GM11168 (cell line): ENCODE measurements at regions not wholly inside any gene's neighbourhood (a gene's known extent, or its start where the extent isn't known, plus 50 kb on each side); places are given as distances from the start of the nearest gene placed in this dataset.

Experiments used
- in situ Hi-C: fragments of 300-500 bp; cut with MboI; formaldehyde crosslinking; loops from one replicate; pipeline ENCODE4 v1.12.0; 2022; ENCODE audit warnings: low sequenced_read_pairs; ENCODE audit not compliant: unreplicated experiment

DNA sequence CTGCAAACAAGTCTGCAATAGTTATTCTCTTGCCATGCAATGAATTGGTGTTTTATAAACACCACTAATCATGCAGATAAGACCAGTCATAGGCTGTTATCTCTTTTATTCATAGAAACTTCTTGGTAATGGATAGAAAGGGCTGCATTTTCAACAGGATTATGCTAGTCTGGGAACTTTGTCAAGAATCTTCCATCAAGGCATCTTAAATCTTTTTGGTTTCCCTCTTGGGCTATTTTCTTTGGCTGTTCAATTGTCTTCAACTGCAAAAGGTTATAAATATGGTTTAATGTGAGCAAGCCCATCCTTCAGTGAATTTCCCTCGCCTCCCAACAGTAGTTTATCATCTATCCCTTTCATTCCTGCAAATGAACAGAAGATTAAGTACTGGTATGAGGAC lies 59.0 kb upstream of the MINAR1 start:
- in situ Hi-C loops: no loop called here

DNA sequence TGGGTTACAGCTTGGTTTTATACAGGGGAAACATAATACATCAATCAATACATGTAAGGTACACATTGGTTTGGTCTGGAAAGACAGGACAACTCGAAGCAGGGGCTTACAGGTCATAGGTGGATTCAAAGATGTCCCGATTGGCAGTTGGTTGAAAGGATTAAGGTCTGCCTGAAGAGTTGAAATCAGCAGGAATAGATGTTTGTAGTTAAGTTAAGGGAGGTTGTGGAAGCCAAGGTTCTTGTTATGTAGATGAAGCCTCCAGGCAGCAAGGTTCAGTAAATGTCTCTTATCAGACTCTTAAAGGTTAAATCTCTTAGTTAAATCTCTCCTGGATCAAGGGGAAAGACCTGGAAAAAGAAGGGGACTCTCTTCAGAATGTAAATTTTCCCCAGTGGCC lies 58.4 kb upstream of the MINAR1 start:
- in situ Hi-C loops: no loop called here

DNA sequence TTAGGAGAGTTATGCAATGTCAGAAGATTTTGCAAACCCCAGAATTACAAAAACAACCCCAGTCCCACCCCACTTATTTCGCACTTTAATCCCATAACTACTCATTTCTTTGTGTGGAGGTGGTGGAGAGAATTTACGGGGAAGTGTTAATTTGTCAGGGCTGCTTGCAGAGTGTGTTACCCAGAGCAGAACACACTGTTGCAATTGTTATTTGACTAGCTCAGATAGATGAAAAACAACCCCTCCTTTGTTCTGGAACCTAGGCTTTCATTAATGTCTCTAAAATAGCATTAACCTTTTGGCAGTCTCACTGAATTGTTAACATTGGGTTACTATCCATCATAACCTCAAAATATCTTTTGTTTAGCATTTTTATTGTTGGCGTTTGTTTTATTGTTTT lies 55.8 kb upstream of the MINAR1 start:
- in situ Hi-C loops: no loop called here

DNA sequence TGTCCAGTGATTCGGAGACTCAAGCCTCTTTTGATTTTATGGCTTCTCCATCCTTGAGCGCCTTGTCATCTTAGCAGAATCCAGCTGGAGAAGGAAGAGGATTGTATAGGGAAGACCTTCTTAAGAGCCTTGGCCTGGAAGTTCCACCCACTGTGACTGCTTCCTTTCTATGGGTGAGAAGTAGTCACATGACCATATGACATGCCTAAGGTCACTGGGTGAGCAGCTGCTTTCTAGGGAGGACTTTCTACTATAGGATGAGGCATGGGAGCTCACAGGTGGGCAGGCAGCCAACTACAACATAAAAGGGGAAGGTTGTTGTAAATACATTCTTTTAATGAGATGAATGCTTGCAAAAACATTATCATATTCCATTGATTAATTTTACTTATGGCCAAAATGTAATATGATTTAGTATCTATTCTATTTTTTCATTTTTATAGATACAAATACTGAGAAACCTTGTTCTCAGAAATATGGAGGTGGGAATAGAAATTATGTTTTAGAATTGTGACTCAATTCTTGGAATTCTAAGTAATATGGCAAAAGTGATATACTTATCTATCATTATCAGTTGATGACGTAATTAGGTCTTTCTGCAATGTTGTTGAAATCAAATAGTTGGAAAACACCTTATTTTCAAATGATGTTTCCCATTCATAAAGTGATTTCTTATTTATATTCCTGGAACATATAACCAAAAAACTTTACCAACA lies 53.6 kb upstream of the MINAR1 start:
- in situ Hi-C loops: no loop called here

DNA sequence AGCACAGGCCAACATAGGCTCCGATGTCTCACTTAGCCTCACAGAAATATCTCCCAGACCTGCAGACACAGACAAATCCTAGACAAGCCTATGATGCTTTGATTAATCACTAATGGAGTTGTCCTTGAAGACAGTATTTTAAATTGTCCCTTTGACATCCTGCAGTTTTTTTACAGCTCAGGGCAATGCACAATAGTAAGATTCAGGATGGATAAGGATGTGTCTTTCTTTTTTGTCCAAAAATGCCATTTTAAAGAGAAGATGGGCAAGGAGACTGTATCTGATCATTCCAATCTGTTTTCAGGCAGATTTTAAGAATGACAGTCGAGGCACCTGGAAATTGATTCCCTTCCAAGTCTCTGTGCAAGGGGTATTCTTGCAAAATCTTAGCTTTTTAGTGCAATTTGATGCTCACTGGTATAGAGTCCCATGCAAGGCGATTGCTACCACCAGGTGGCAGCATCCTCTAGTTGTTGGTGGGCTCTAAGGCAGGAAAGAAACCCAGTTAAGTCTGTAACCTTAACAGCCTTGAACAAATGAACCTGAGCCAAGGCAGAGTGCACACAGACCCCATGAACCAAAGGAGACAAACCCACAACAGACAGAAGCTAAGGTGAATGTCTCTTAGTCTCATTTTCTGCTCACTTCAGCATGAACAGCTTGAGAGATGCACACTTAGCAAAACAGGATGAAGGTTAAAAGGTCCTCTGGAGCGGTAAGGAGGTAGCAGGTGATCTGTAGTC lies 51.2 kb upstream of the MINAR1 start:
- in situ Hi-C loops: loop anchor here (10.0 kb wide), 1 partner anchor 214 kb away; no protein-coding TSS in a partner anchor

DNA sequence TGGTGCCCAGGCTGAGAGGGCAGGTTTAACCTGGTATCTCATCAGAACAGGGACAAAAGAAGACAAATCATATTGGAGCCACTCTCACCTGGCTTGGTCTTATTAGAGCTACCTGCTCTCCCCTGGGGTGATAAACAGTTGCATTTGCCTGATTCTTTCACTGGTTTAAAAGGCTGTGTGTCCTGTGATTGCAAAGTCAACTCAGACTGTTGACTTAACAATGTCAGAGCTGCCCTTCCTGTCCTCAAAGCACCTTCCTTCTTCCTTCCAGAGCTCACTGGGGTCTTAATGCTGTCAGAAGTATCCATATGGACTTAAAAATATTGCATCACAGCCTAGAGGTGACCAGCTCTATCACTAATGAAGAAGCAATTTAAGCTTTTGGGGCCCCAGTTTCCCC lies 50.5 kb upstream of the MINAR1 start:
- in situ Hi-C loops: loop anchor here (10.0 kb wide), 1 partner anchor 213 kb away; no protein-coding TSS in a partner anchor
